IMR-90 (cell line): ENCODE measurements at regions not wholly inside any gene's neighbourhood (a gene's known extent, or its start where the extent isn't known, plus 50 kb on each side); places are given as distances from the start of the nearest gene placed in this dataset.

Experiments
- MXI1 ChIP-seq: IDR thresholded peaks from 2 replicates; pipeline ENCODE4 v1.6.1; 2012; ENCODE audit warnings: low read depth, mild to moderate bottlenecking, low read length, moderate library complexity, borderline replicate concordance
- RAD21 ChIP-seq: IDR thresholded peaks from 2 replicates; pipeline ENCODE4 v1.6.1; 2012; ENCODE audit warnings: low read length, improper control_type of control experiment

DNA sequence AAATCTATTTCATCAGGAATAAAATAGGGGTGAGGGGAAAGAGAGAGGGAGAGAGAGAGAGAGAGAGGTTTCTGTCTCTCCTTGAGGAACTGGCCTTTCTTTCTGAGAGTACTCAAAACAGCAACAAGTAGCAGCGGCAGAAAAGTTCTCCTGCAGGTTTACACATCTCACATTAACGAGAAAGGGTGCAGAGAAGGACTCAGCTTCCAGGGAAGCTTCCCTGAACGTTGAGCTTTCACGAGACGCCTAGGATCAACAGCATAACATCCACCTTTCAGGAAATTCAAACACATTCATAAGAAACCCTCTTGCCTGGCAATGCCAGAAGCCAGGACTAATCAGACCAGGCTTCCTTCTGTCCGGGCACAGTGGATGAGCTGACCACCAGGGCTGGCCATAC, 162.9 kb downstream of the ZDHHC21 start:
- no peak for TF ChIP-seq MXI1
- no peak for TF ChIP-seq RAD21
